Heart right ventricle (tissue), 16 donors: ENCODE measurements at regions not wholly inside any gene's neighbourhood (a gene's known extent, or its start where the extent isn't known, plus 50 kb on each side); places are given as distances from the start of the nearest gene placed in this dataset.

Experiments used
- ATAC-seq, 8 donors: fragments of 200-7000 bp; cut with Tn5 transposase; one replicate each; pipeline ENCODE4 v1.9.1; 2020; ENCODE audit warnings: mild to moderate bottlenecking in 8 of 8, moderate library complexity in 8 of 8, moderate number of reproducible peaks in 1 of 8
- DNase-seq, 2 donors: peaks; one replicate each; pipeline ENCODE4 v3.0.0-alpha.2; 2020
- H3K27ac ChIP-seq, 10 donors: fragments of 200-600 bp; sonication (generic) in 2 of 10; one replicate each; pipeline versions ENCODE4 v1.5.0 to v1.8.0; 2020 to 2022; ENCODE audit warnings: mild to moderate bottlenecking in 3 of 10
- H3K27me3 ChIP-seq, 7 donors: fragments of 200-600 bp; one replicate each; pipeline ENCODE4 v1.8.0; 2021 to 2022; ENCODE audit warnings: mild to moderate bottlenecking in 2 of 7
- H3K36me3 ChIP-seq, 9 donors: fragments of 200-600 bp; sonication (generic) in 1 of 9; one replicate each; pipeline versions ENCODE4 v1.5.0 to v1.8.0; 2020 to 2022; ENCODE audit warnings: mild to moderate bottlenecking in 2 of 9
- H3K4me1 ChIP-seq, 9 donors: fragments of 200-600 bp; sonication (generic) in 1 of 9; one replicate each; pipeline versions ENCODE4 v1.5.0 to v1.8.0; 2020 to 2022; ENCODE audit warnings: mild to moderate bottlenecking in 4 of 9
- H3K4me3 ChIP-seq, 10 donors: fragments of 200-600 bp; sonication (generic) in 2 of 10; one replicate each; pipeline versions ENCODE4 v1.5.0 to v1.8.0; 2020 to 2022; ENCODE audit warnings: mild to moderate bottlenecking in 7 of 10, moderate library complexity in 2 of 10
- H3K9me3 ChIP-seq, 11 donors: fragments of 200-600 bp in 10 of 11; sonication (generic) in 2 of 11; one replicate each; pipeline versions ENCODE4 v1.5.0 to v1.8.0; 2013 to 2022; ENCODE audit warnings: mild to moderate bottlenecking in 2 of 11, control low read depth in 1 of 11, moderate library complexity in 1 of 11
- WGBS, 2 donors: extraction: QIAGEN DNeasy Blood & Tissue Kit; methylation state at CpG; one replicate each; pipeline ENCODE4 v1.1.7; 2013; ENCODE audit warnings: inconsistent platforms in 1 of 2; 5-methylcytosine and 5-hydroxymethylcytosine counted together
- intact Hi-C, 10 donors: fragments of 100-400 bp; cut with DNase I; formaldehyde crosslinking; loops; one replicate each; pipeline versions ENCODE4 v1.11.1 to v1.14.2; 2022
- TF ChIP-seq, protein P1 (sequence below), 9 donors: fragments of 200-600 bp; sonication (generic) in 2 of 9; IDR thresholded peaks; one replicate each; pipeline versions ENCODE4 v1.5.0 to v1.8.0; 2021 to 2022; ENCODE audit warnings: antibody characterized with exemption in 9 of 9, mild to moderate bottlenecking in 5 of 9, moderate library complexity in 1 of 9
- donor health status: Arrhythmogenic right ventricular cardiomyopathy.
- donor health status: ischemic (EF 13 %, LVEDD 7.1; RV severe dilation, severe dysfunction).
- donor health status: healthy with polysubstance abuse.
- donor health status: DM: no; HTN: yes; CAD: no.
- donor health status: DM: no; HTN: no; CAD: no.
- donor health status: ischemic (EF 25% LVEDD 6.9; RV normal size, moderate dysfunction).
- donor health status: ischemic (EF 25% LVEDD 5.7; RV mildly dilated, moderate dysfunction).
- donor health status: healthy.
- donor health status: DM: yes; HTN: yes; CAD: no.
- donor health status: Ischemic cardiomyopathy.
- donor health status: ischemic (EF 35%, LVEDD 5.7; RV mildly dilated, moderate dysfunction).
- donor health status: nonischemic (EF 11% LVEDD 7.7; RV severe dilation, severe dysfunction).
- donor health status: DM: yes; HTN: yes; CAD: no.
- donor health status: PGD.
- donor health status: ischemic (EF 29% LVEDD 5.4; RV normal size, mild dysfunction).
- donor health status: nonischemic (EF 23%, LVEDD 6.1; RV moderate dilation, normal function).

DNA sequence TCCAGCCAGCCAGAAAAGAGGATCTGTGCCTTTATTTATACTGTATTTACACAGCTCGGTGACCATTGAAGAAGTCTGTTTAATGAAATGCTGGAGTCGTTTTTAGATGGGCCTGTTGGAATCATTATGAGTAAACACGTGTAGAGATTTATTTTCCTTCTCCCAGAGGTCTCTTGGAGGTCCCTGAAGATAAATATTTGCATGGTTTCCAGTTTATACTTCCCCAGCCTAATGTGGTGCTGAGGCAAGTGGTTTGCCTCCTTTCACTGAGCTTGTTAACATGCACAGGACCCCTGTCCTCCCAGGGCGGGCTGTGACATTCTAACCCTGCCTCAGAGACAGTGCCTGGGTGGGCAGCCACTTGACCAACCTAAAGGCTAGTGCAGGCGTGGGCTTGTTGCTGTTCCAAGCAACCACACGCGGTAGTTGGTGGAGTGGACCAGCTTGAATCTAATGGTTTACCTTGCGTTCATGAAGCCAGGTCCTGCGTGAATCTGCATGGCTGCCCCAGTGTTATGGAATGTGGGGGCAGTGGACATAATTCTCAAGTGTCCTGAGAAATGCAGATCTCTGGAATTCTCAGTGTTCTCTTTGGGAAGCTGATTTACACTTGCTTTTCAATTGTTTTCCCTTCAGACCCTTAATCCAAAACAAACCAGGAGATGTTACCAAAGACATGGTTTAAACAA, 130.2 kb upstream of the DLX2 start:
- no peak for DNase-seq
- WGBS, 2 donors, result 77 to 86% methylated on average over 9 of the region's 9 CpGs
- peaks cover 0 to 41% (median 21%) of the 10 kb centered on the region in 9 donors for H3K4me1 ChIP-seq
- no peaks in the 10 kb centered on the region for H3K9me3 ChIP-seq
- H3K27ac ChIP-seq, result peak overlapping the region in 5 of 10 donors; percentile 31 to 73 (median 48)
- TF ChIP-seq, protein P1, sequence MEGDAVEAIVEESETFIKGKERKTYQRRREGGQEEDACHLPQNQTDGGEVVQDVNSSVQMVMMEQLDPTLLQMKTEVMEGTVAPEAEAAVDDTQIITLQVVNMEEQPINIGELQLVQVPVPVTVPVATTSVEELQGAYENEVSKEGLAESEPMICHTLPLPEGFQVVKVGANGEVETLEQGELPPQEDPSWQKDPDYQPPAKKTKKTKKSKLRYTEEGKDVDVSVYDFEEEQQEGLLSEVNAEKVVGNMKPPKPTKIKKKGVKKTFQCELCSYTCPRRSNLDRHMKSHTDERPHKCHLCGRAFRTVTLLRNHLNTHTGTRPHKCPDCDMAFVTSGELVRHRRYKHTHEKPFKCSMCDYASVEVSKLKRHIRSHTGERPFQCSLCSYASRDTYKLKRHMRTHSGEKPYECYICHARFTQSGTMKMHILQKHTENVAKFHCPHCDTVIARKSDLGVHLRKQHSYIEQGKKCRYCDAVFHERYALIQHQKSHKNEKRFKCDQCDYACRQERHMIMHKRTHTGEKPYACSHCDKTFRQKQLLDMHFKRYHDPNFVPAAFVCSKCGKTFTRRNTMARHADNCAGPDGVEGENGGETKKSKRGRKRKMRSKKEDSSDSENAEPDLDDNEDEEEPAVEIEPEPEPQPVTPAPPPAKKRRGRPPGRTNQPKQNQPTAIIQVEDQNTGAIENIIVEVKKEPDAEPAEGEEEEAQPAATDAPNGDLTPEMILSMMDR (IDR thresholded peaks at IDR 0.05), result no peak
- H3K36me3 ChIP-seq, result no peaks in the 10 kb centered on the region
- intact Hi-C loops, result loop anchor here in 3 of 10 donors (5.0 kb wide), 3 partner anchors 56 to 234 kb away; no protein-coding TSS in a partner anchor
- no peak overlapping the region for H3K4me3 ChIP-seq
- ATAC-seq, result no peak
- H3K27me3 ChIP-seq, result peaks cover 0 to 38% (median 34%) of the 10 kb centered on the region in 7 donors

DNA sequence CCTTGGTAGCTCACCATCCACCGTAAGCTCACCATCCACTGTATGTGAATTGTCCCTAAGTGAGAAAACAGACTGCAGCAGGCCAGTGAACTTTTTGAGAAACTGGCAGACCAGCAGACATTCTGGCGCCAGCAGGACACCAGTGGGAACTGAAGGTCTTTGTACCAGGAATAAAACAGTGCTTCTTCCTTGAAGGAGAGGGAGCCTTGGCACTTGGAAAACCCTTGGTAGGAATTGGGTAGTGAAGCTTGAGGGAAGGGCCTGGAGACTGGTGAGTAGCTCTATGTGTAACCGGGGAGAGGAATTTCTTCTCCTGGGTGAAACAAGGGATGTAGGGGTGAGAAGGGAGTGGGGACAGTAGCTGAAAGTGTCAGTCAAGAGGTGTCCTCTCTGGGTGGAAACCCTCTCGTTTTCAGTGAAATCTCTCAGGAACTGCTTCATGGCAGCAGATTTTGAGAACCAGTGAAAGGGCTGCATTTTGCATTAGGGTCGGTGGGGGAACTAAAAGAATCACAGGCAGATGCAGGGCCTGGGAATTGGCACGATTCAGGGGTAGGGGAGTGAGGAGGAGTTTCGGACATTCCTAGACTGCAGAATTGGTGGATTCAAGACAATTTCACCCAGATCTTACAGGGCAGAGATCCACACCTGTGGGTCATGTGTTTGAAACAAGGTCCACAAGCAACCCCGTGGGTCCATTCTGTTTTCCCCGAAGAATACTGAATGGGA, 131.5 kb upstream of the DLX2 start:
- Histone ChIP-seq H3K27me3 (peaks cover 0 to 50% (median 43%) of the 10 kb centered on the region in 7 donors), H3K4me1 (peaks cover 0 to 41% (median 21%) of the 10 kb centered on the region in 9 donors), H3K9me3 (no peaks in the 10 kb centered on the region), H3K36me3 (no peaks in the 10 kb centered on the region), H3K27ac (peak overlapping the region in 6 of 10 donors; percentile 8 to 73 (median 40)), H3K4me3 (peak overlapping the region in 8 of 10 donors; percentile 34 to 62 (median 52))
- intact Hi-C loops, result loop anchor here in 3 of 10 donors (5.0 kb wide), 3 partner anchors 57 to 233 kb away; no protein-coding TSS in a partner anchor
- TF ChIP-seq, protein P1 (IDR thresholded peaks at IDR 0.05), result no peak
- WGBS, 2 donors, result 47 to 48% methylated on average over 9 of the region's 9 CpGs
- DNase-seq, result no peak
- ATAC-seq, result peak in 3 of 8 donors; percentile 9 to 30 (median 23)

DNA sequence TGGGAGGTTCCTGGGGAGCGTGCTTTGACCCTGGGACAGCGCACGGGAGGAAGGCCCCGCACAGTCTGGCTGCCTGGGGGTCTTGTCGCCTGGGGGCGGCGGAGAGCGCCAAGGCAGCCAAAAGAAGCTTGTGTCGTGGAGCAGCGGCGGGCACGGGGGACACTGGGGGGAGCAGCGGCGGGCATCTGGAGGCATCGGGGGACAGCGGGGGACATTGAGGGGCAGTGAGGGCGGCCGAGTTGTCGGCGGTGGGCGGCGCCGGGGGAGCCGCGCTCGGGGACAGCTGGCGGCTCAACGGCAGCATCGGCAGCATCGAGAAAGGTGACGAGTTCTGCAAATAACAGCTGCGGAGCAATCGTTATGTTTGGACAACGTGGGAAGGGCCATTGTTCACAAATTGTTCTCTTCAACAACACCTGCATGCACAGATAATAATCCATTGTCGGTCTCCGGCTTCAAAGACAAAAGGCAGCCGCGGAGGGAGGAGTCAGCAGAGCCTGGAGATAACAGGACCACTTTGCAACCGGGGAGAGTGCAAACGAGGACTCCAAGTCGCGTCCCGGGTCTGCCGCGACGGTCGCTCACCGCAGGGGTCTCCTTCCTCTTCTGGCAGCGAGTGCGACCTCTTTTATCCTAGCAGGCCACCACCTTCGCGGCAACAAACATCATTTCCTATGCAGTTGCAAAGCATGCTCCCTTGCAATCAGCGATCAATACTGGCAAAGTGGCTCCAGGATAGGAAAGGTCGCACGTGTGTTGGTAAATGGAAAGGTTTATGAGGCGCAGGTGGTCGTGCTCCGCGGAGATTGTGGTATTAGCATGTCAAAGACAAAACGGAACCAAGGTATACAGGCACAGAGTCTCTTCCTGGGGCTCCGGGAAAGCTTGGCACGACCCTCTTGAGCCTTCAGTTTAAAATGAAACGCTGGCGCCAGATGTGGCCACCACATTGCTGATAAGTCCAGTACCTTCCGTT, 132.3 kb upstream of the DLX2 start:
- peaks cover 0 to 52% (median 43%) of the 10 kb centered on the region in 7 donors for H3K27me3 ChIP-seq
- peaks cover 0 to 41% (median 21%) of the 10 kb centered on the region in 9 donors for H3K4me1 ChIP-seq
- WGBS, 2 donors, result 2 to 3% methylated on average over 65 of the region's 65 CpGs
- TF ChIP-seq, protein P1 (IDR thresholded peaks at IDR 0.05), result no peak
- peak overlapping the region in 6 of 10 donors; percentile 8 to 73 (median 48) for H3K27ac ChIP-seq
- intact Hi-C loops, result loop anchor here in 3 of 10 donors (5.0 kb wide), 3 partner anchors 58 to 232 kb away; no protein-coding TSS in a partner anchor
- ATAC-seq (peak in 7 of 8 donors; percentile 20 to 47 (median 32)), DNase-seq (peak; percentile 13 to 21)
- no peaks in the 10 kb centered on the region for H3K9me3 ChIP-seq
- no peaks in the 10 kb centered on the region for H3K36me3 ChIP-seq
- peak overlapping the region; percentile 23 to 62 (median 48) for H3K4me3 ChIP-seq
